ENCODE measurements at regions not wholly inside any gene's neighbourhood (a gene's known extent, or its start where the extent isn't known, plus 50 kb on each side); places are given as distances from the start of the nearest gene placed in this dataset.

- TF ChIP-seq CTCF (IDR thresholded peaks at IDR 0.05; ENCODE audit: low read length), result no peak
- no peak for TF ChIP-seq EZH2 (optimal IDR thresholded peaks at IDR 0.05; ENCODE audit: low read depth, low read length)
Measured at GRCh38 chr15:68495221-68495950, 63.4 kb upstream of the ITGA11 start.
